Loucy (cell line): ENCODE measurements at regions not wholly inside any gene's neighbourhood (a gene's known extent, or its start where the extent isn't known, plus 50 kb on each side); places are given as distances from the start of the nearest gene placed in this dataset.

Source experiments
- H2AFZ ChIP-seq: fragments of 200-600 bp; sonication (generic); 2 replicates; pipeline ENCODE4 v1.6.0; 2016; ENCODE audit warnings: antibody characterized with exemption, mild to moderate bottlenecking, low read length, moderate library complexity
- H3F3A ChIP-seq: fragments of 200-600 bp; 2 replicates; pipeline ENCODE4 v1.6.0; 2016; ENCODE audit warnings: antibody characterized with exemption, low read depth, mild to moderate bottlenecking
- H3K27me3 ChIP-seq: fragments of 200-600 bp; sonication (generic); 2 replicates; pipeline ENCODE4 v1.6.1; 2014; ENCODE audit warnings: low read length, mild to moderate bottlenecking; ENCODE audit not compliant: insufficient read depth, poor library complexity, severe bottlenecking
- H3K36me3 ChIP-seq: fragments of 200-600 bp; sonication (generic); 2 replicates; pipeline ENCODE4 v1.6.1; 2016; ENCODE audit warnings: low read length; ENCODE audit not compliant: insufficient read depth
- H3K4me1 ChIP-seq: fragments of 200-600 bp; sonication (generic); 2 replicates; pipeline ENCODE4 v1.5.1; 2014; ENCODE audit warnings: low read length, mild to moderate bottlenecking; ENCODE audit not compliant: insufficient read depth, poor library complexity, severe bottlenecking
- H3K4me2 ChIP-seq: fragments of 200-600 bp; sonication (generic); 2 replicates; pipeline ENCODE4 v1.6.0; 2014; ENCODE audit warnings: antibody characterized with exemption, low read length, low read depth, mild to moderate bottlenecking; ENCODE audit not compliant: poor library complexity, severe bottlenecking
- H3K4me3 ChIP-seq: fragments of 200-600 bp; sonication (generic); 2 replicates; pipeline ENCODE4 v1.5.1; 2014; ENCODE audit warnings: low read length, mild to moderate bottlenecking, mixed read lengths; ENCODE audit not compliant: poor library complexity, severe bottlenecking
- H3K79me2 ChIP-seq: fragments of 200-600 bp; sonication (generic); 2 replicates; pipeline ENCODE4 v1.6.1; 2014; ENCODE audit warnings: low read length; ENCODE audit not compliant: insufficient read depth
- H3K9ac ChIP-seq: fragments of 200-600 bp; sonication (generic); 2 replicates; pipeline ENCODE4 v1.6.0; 2014; ENCODE audit warnings: mild to moderate bottlenecking, low read depth, low read length, moderate library complexity; ENCODE audit not compliant: poor library complexity, severe bottlenecking
- H3K9me2 ChIP-seq: fragments of 200-600 bp; sonication (generic); replicated peaks from 2 replicates; pipeline ENCODE4 v1.6.1; 2016; ENCODE audit warnings: low read depth, low read length, mixed read lengths
- H3K9me3 ChIP-seq: fragments of 200-600 bp; sonication (generic); 2 replicates; pipeline ENCODE4 v1.6.1; 2014; ENCODE audit warnings: mild to moderate bottlenecking, antibody characterized with exemption, low read length, low read depth; ENCODE audit not compliant: insufficient read depth
- H4K20me1 ChIP-seq: fragments of 200-600 bp; sonication (generic); 2 replicates; pipeline ENCODE4 v1.6.0; 2014; ENCODE audit warnings: antibody characterized with exemption, low read length, mild to moderate bottlenecking; ENCODE audit not compliant: insufficient read depth, poor library complexity, severe bottlenecking
- CTCF ChIP-seq: fragments of 200-600 bp; sonication (generic); conservative IDR thresholded peaks from 2 replicates; pipeline ENCODE4 v1.5.1; 2014; ENCODE audit warnings: mild to moderate bottlenecking, antibody characterized with exemption, low read length
- EZH2phosphoT487 ChIP-seq: fragments of 200-600 bp; IDR thresholded peaks from 2 replicates; pipeline ENCODE4 v1.6.1; 2018; ENCODE audit warnings: antibody characterized with exemption, mild to moderate bottlenecking, moderate library complexity, borderline replicate concordance

- TF ChIP-seq CTCF (no peak), EZH2phosphoT487 (no peak)
- no peaks in the 10 kb centered on the region for H3K9me2 ChIP-seq
- H3K36me3 ChIP-seq = no peaks in the 10 kb centered on the region
- H3K9ac ChIP-seq = no peak overlapping the region
- no peak overlapping the region for H3K4me2 ChIP-seq
- H3K4me1 ChIP-seq = no peaks in the 10 kb centered on the region
- no peaks in the 10 kb centered on the region for H4K20me1 ChIP-seq
- no peak overlapping the region for H2AFZ ChIP-seq
- no peaks in the 10 kb centered on the region for H3F3A ChIP-seq
- no peak overlapping the region for H3K4me3 ChIP-seq
- no peaks in the 10 kb centered on the region for H3K27me3 ChIP-seq
- no peaks in the 10 kb centered on the region for H3K9me3 ChIP-seq
- no peaks in the 10 kb centered on the region for H3K79me2 ChIP-seq
Measured at GRCh38 chr5:164545507-164545906, 1040.1 kb downstream of the MAT2B start.

DNA sequence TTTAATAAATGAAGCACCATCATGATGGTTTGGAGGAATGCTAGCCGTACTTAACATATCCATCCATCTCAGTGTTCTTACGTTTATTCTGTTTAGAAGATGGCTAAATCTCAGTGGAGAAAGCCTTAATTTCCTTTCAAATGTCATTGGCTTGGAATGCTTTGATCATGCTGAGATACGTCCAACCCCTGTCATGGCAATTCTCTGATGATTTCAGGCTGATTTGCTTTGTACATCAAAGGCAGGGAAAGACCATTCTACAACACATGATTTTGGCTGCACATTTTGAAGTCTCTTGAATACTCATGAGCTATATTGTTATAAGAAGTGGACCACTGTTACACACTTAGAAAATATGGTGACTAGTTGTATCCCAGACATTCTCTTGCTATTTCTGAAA, 1048.4 kb downstream of the MAT2B start:
- no peaks in the 10 kb centered on the region for H3K79me2 ChIP-seq
- H3K36me3 ChIP-seq = no peaks in the 10 kb centered on the region
- no peaks in the 10 kb centered on the region for H3K9me3 ChIP-seq

GRCh38 chr5:164555809-164556208, 1050.4 kb downstream of the MAT2B start:
- H4K20me1 ChIP-seq = no peaks in the 10 kb centered on the region
- H3K4me2 ChIP-seq = no peak overlapping the region
- no peaks in the 10 kb centered on the region for H3K79me2 ChIP-seq
- no peaks in the 10 kb centered on the region for H3K9me3 ChIP-seq
- H3K36me3 ChIP-seq = no peaks in the 10 kb centered on the region
- H3K27me3 ChIP-seq = no peaks in the 10 kb centered on the region
- no peak overlapping the region for H2AFZ ChIP-seq
- H3K4me3 ChIP-seq = no peak overlapping the region
- H3K9ac ChIP-seq = no peak overlapping the region
- no peaks in the 10 kb centered on the region for H3F3A ChIP-seq
- no peaks in the 10 kb centered on the region for H3K4me1 ChIP-seq
- TF ChIP-seq CTCF (no peak), EZH2phosphoT487 (no peak)
- no peaks in the 10 kb centered on the region for H3K9me2 ChIP-seq

More for the DNA sequence above, 1048.4 kb downstream of the MAT2B start:
- TF ChIP-seq EZH2phosphoT487 = no peak
- TF ChIP-seq CTCF = no peak
- Histone ChIP-seq H3K4me2 (no peak overlapping the region), H2AFZ (no peak overlapping the region), H3K9me2 (no peaks in the 10 kb centered on the region), H3K4me1 (no peaks in the 10 kb centered on the region), H3K4me3 (no peak overlapping the region), H3K9ac (no peak overlapping the region), H4K20me1 (no peaks in the 10 kb centered on the region), H3F3A (no peaks in the 10 kb centered on the region), H3K27me3 (no peaks in the 10 kb centered on the region)
